Right lobe of liver (tissue), 4 donors: ENCODE measurements at regions not wholly inside any gene's neighbourhood (a gene's known extent, or its start where the extent isn't known, plus 50 kb on each side); places are given as distances from the start of the nearest gene placed in this dataset.

ENCODE experiments used
- CTCF ChIP-seq, 4 donors: fragments of 200-600 bp in 3 of 4; fragments of 450-650 bp in 1 of 4; IDR thresholded peaks; one replicate each; pipeline versions ENCODE4 v1.5.1 to v1.8.0; 2016 to 2022; ENCODE audit warnings: antibody characterized with exemption in 4 of 4, mild to moderate bottlenecking in 2 of 4
- POLR2A ChIP-seq: fragments of 450-650 bp; IDR thresholded peaks from one replicate; pipeline ENCODE4 v1.6.1; 2017; ENCODE audit warnings: antibody characterized with exemption, mild to moderate bottlenecking
- donor health status: DM: no; HTN: no; CAD: no.
- donor health status: DM: no; HTN: no; CAD: no.
- donor health status: DM: no; HTN: yes; CAD: no.

- no peak for TF ChIP-seq CTCF (IDR thresholded peaks at IDR 0.05)
- no peak for TF ChIP-seq POLR2A
Measured at GRCh38 chr2:194557993-194558392, 1099.0 kb upstream of the SLC39A10 start.
